Esophagus muscularis mucosa (tissue), 3 donors: ENCODE measurements at regions not wholly inside any gene's neighbourhood (a gene's known extent, or its start where the extent isn't known, plus 50 kb on each side); places are given as distances from the start of the nearest gene placed in this dataset.
"Not testable (repeated sequence)": the region's sequence is repeated elsewhere in the genome, so short reads cannot be mapped to it uniquely, and the experiment has no call there.

Experiments
- POLR2A ChIP-seq: fragments of 450-650 bp; IDR thresholded peaks from one replicate; pipeline ENCODE4 v1.6.1; 2017; ENCODE audit warnings: antibody characterized with exemption, moderate library complexity, mild to moderate bottlenecking, low read depth
- POLR2AphosphoS5 ChIP-seq, 2 donors: sonication (generic); formaldehyde crosslinking; IDR thresholded peaks; one replicate each; pipeline ENCODE4 v1.6.1; 2017; ENCODE audit warnings: antibody characterized with exemption in 2 of 2
- TF ChIP-seq, protein P1 (sequence below), 3 experiments: fragments of 200-600 bp in 2 of 3; fragments of 450-650 bp in 1 of 3; sonication (generic) in 2 of 3; IDR thresholded peaks; one replicate each; pipeline ENCODE4 v1.5.1; 2017 to 2019; ENCODE audit warnings: antibody characterized with exemption in 3 of 3, mild to moderate bottlenecking in 2 of 3, moderate library complexity in 1 of 3

DNA sequence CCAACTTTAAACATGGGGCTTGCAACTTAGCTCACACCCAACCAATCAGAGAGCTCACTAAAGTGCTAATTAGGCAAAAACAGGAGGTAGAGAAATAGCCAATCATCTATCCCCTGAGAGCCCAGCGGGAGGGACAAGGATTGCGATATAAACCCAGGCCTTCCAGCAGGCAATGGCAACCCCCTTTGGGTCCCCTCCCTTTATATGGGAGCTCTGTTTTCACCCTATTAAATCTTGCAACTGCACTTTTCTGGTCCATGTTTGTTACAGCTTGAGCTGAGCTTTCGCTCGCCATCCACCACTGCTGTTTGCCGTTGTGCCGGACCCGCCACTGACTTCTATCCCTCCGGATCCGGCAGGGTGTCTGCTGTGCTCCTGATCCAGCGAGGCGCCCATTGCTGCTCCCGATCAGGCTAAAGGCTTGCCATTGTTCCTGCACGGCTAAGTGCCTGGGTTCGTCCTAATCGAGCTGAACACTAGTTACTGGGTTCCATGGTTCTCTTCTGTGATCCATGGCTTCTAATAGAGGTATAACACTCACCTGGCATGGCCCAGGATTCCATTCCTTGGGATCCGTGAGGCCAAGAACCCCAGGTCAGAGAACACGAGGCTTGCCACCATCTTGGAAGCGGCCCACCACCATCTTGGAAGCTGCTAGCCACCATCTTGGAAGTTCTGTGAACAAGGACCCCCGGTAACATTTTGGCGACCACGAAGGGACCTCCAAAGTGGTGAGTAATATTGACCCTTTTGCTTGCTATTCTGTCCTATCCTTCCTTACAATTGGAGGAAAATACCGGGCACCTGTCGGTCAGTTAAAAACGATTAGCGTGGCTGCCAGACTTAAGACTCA lies 161.3 kb upstream of the GCFC2 start:
- TF ChIP-seq, protein P1, sequence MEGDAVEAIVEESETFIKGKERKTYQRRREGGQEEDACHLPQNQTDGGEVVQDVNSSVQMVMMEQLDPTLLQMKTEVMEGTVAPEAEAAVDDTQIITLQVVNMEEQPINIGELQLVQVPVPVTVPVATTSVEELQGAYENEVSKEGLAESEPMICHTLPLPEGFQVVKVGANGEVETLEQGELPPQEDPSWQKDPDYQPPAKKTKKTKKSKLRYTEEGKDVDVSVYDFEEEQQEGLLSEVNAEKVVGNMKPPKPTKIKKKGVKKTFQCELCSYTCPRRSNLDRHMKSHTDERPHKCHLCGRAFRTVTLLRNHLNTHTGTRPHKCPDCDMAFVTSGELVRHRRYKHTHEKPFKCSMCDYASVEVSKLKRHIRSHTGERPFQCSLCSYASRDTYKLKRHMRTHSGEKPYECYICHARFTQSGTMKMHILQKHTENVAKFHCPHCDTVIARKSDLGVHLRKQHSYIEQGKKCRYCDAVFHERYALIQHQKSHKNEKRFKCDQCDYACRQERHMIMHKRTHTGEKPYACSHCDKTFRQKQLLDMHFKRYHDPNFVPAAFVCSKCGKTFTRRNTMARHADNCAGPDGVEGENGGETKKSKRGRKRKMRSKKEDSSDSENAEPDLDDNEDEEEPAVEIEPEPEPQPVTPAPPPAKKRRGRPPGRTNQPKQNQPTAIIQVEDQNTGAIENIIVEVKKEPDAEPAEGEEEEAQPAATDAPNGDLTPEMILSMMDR (IDR thresholded peaks at IDR 0.05): not testable (repeated sequence)
- TF ChIP-seq POLR2AphosphoS5 (IDR thresholded peaks at IDR 0.05); POLR2A: not testable (repeated sequence)
